SK-N-SH (cell line): ENCODE measurements at regions not wholly inside any gene's neighbourhood (a gene's known extent, or its start where the extent isn't known, plus 50 kb on each side); places are given as distances from the start of the nearest gene placed in this dataset.

ENCODE experiments used
- CTCF ChIA-PET: fragments of 300-600, 350-600 bp; formaldehyde crosslinking; extraction: SDS; loops from one replicate; lab custom pipeline; 2021; lab: Yijun Ruan, JAX
- POLR2A ChIA-PET: fragments of 350-600 bp; sonication (Branson Sonifier 250); formaldehyde crosslinking; extraction: SDS; loops from one replicate; lab custom pipeline; 2020; ENCODE audit warnings: antibody characterized with exemption, inconsistent platforms; lab: Yijun Ruan, JAX
- DNase-seq: peaks from one replicate; pipeline ENCODE4 v3.0.0; 2012
- H2AFZ ChIP-seq: fragments of 200-600 bp; sonication (generic); 2 replicates; pipeline ENCODE4 v1.8.1; 2016; ENCODE audit warnings: antibody characterized with exemption, mild to moderate bottlenecking, low read depth
- H3F3A ChIP-seq: fragments of 200-600 bp; sonication (generic); replicated peaks from 2 replicates; pipeline ENCODE3; 2016; ENCODE audit warnings: antibody characterized with exemption, mild to moderate bottlenecking; ENCODE audit not compliant: insufficient read depth
- H3K27ac ChIP-seq, 2 experiments: fragments of 200-500 bp in 1 of 2; fragments of 200-600 bp in 1 of 2; sonication (Bioruptor generic) in 1 of 2; sonication (generic), shearing (Covaris generic) in 1 of 2; 2 replicates each; pipeline versions ENCODE4 v1.5.1 to v1.6.1; 2014 to 2016; ENCODE audit warnings: low read depth in 2 of 2, inconsistent platforms in 1 of 2, low read length in 1 of 2, mild to moderate bottlenecking in 1 of 2, mixed read lengths in 1 of 2
- H3K27me3 ChIP-seq: fragments of 200-600 bp; sonication (generic), shearing (Covaris generic); 2 replicates; pipeline ENCODE4 v1.6.1; 2016; ENCODE audit warnings: mixed run types; ENCODE audit not compliant: insufficient read depth
- H3K36me3 ChIP-seq, 2 experiments: fragments of 200-500 bp in 1 of 2; fragments of 200-600 bp in 1 of 2; sonication (Bioruptor generic) in 1 of 2; sonication (generic) in 1 of 2; replicated peaks in 1 of 2; 2 replicates each; pipeline versions ENCODE3 to v1.5.1; 2014 to 2016; ENCODE audit warnings: low read length in 1 of 2, mild to moderate bottlenecking in 1 of 2; ENCODE audit not compliant: insufficient read depth in 2 of 2, control insufficient read depth in 1 of 2
- H3K4me1 ChIP-seq, 2 experiments: fragments of 200-500 bp in 1 of 2; fragments of 200-600 bp in 1 of 2; sonication (Bioruptor generic) in 1 of 2; sonication (generic), shearing (Covaris generic) in 1 of 2; 2 replicates each; pipeline versions ENCODE4 v1.5.1 to v1.6.1; 2014 to 2016; ENCODE audit warnings: low read depth in 1 of 2, low read length in 1 of 2, mixed run types in 1 of 2; ENCODE audit not compliant: insufficient read depth in 2 of 2, control insufficient read depth in 1 of 2
- H3K4me2 ChIP-seq: fragments of 200-600 bp; sonication (generic), shearing (Covaris generic); 2 replicates; pipeline ENCODE4 v1.6.1; 2017; ENCODE audit warnings: mixed run types
- H3K4me3 ChIP-seq, 2 experiments: fragments of 200-500 bp in 1 of 2; fragments of 200-600 bp in 1 of 2; sonication (Bioruptor generic) in 1 of 2; sonication (generic), shearing (Covaris generic) in 1 of 2; 2 replicates each; pipeline versions ENCODE4 v1.5.1 to v1.8.1; 2014 to 2016; ENCODE audit warnings: low read depth in 2 of 2, inconsistent platforms in 1 of 2, low read length in 1 of 2, mild to moderate bottlenecking in 1 of 2, mixed read lengths in 1 of 2, moderate library complexity in 1 of 2
- H3K79me2 ChIP-seq: fragments of 200-600 bp; sonication (generic); 2 replicates; pipeline ENCODE4 v1.8.1; 2017; ENCODE audit warnings: mild to moderate bottlenecking; ENCODE audit not compliant: insufficient read depth
- H3K9ac ChIP-seq: fragments of 200-600 bp; sonication (generic); 2 replicates; pipeline ENCODE4 v1.6.1; 2017; ENCODE audit warnings: mixed run types
- H3K9me2 ChIP-seq: fragments of 200-600 bp; sonication (generic); 2 replicates; pipeline ENCODE4 v1.6.1; 2017; ENCODE audit warnings: mixed run types
- H3K9me3 ChIP-seq: fragments of 200-600 bp; sonication (generic); 2 replicates; pipeline ENCODE4 v1.6.1; 2017; ENCODE audit warnings: mixed run types, mild to moderate bottlenecking, moderate library complexity
- H4K20me1 ChIP-seq: fragments of 200-600 bp; sonication (generic); 2 replicates; pipeline ENCODE4 v1.6.1; 2017; ENCODE audit warnings: mild to moderate bottlenecking, mixed run types; ENCODE audit not compliant: insufficient read depth
- CHD2 ChIP-seq: fragments of 150-350 bp; IDR thresholded peaks from 2 replicates; pipeline ENCODE4 v1.6.1; 2018; ENCODE audit warnings: low read length; ENCODE audit not compliant: partially characterized antibody
- CTCF ChIP-seq: fragments of 200-600 bp; sonication (generic); IDR thresholded peaks from 2 replicates; pipeline ENCODE4 v1.6.1; 2017; ENCODE audit warnings: antibody characterized with exemption, mild to moderate bottlenecking, moderate library complexity
- GATA2 ChIP-seq: sonication (generic); formaldehyde crosslinking; IDR thresholded peaks from 2 replicates; pipeline ENCODE4 v1.5.0; 2020; ENCODE audit warnings: mild to moderate bottlenecking, missing genetic modification reagents
- MXI1 ChIP-seq: IDR thresholded peaks from 2 replicates; pipeline ENCODE4 v1.6.1; 2012; ENCODE audit warnings: mild to moderate bottlenecking, low read depth, low read length, improper control_type of control experiment
- NFIC ChIP-seq: IDR thresholded peaks from 2 replicates; pipeline ENCODE4 v1.4.0; 2012; ENCODE audit warnings: borderline replicate concordance
- NRF1 ChIP-seq: IDR thresholded peaks from 2 replicates; pipeline ENCODE4 v1.6.1; 2012; ENCODE audit warnings: low read depth, mild to moderate bottlenecking, low read length
- REST ChIP-seq: IDR thresholded peaks from 2 replicates; pipeline ENCODE4 v1.6.1; 2012; ENCODE audit warnings: mild to moderate bottlenecking, low read depth, low read length, moderate library complexity
- SMC3 ChIP-seq: IDR thresholded peaks from 2 replicates; pipeline ENCODE4 v1.6.1; 2012; ENCODE audit warnings: low read depth, low read length, improper control_type of control experiment
- TAF1 ChIP-seq: IDR thresholded peaks from 2 replicates; pipeline ENCODE4 v1.6.1; 2012; ENCODE audit warnings: low read depth, mild to moderate bottlenecking, low read length, moderate library complexity, borderline replicate concordance
- TEAD4 ChIP-seq: IDR thresholded peaks from 2 replicates; pipeline ENCODE4 v1.4.0; 2012; ENCODE audit warnings: mild to moderate bottlenecking, borderline replicate concordance; ENCODE audit not compliant: insufficient read depth
- WGBS: methylation state at CpG from one replicate; pipeline ENCODE4 v1.1.6; 2017; ENCODE audit warnings: low lambda C conversion rate; 5-methylcytosine and 5-hydroxymethylcytosine counted together

- no peak for TF ChIP-seq CTCF
- TF ChIP-seq MXI1 = no peak
- TF ChIP-seq TAF1 = no peak
- no peak for TF ChIP-seq TEAD4
- TF ChIP-seq NRF1 = no peak
- TF ChIP-seq CHD2 = no peak
- TF ChIP-seq REST = no peak
- no peak for TF ChIP-seq NFIC
- TF ChIP-seq, all 33 proteins: peak for 0
These were observed 112.0 kb upstream of the PABPC4L start (continued) for GRCh38 chr4:134313591-134313990.

- no peaks in the 10 kb centered on the region for H3K27me3 ChIP-seq
- POLR2A ChIA-PET = no interaction called here
- no peak overlapping the region for H2AFZ ChIP-seq
- no peaks in the 10 kb centered on the region for H3K4me1 ChIP-seq
- CTCF ChIA-PET = no interaction called here
- whole genome bisulfite sequencing = 17% methylated on average over 2 of the region's 2 CpGs
- no peaks in the 10 kb centered on the region for H3K79me2 ChIP-seq
- no peak overlapping the region for H3K27ac ChIP-seq
- no peak overlapping the region for H3K4me3 ChIP-seq
- DNase-seq = no peak
- H3K9me2 ChIP-seq = no peaks in the 10 kb centered on the region
- TF ChIP-seq SMC3 (no peak), TEAD4 (no peak)
- H3K36me3 ChIP-seq = no peaks in the 10 kb centered on the region
- H3F3A ChIP-seq = no peaks in the 10 kb centered on the region
- no peak overlapping the region for H3K4me2 ChIP-seq
- no peaks in the 10 kb centered on the region for H3K9me3 ChIP-seq
- H4K20me1 ChIP-seq = no peaks in the 10 kb centered on the region
- no peak overlapping the region for H3K9ac ChIP-seq
These were observed 108.1 kb upstream of the PABPC4L start for GRCh38 chr4:134309715-134310114.

- Histone ChIP-seq H3K79me2 (no peaks in the 10 kb centered on the region), H2AFZ (no peak overlapping the region), H3K9ac (no peak overlapping the region), H3K36me3 (no peaks in the 10 kb centered on the region), H3K27me3 (no peaks in the 10 kb centered on the region), H3K4me3 (no peak overlapping the region), H3K4me2 (no peak overlapping the region), H3K4me1 (no peaks in the 10 kb centered on the region), H3K9me2 (no peaks in the 10 kb centered on the region), H3K9me3 (no peaks in the 10 kb centered on the region), H3K27ac (no peak overlapping the region), H3F3A (no peaks in the 10 kb centered on the region), H4K20me1 (no peaks in the 10 kb centered on the region)
- CTCF ChIA-PET = no interaction called here
- POLR2A ChIA-PET = no interaction called here
- DNase-seq = no peak
- TF ChIP-seq GATA2 = no peak
These were observed 107.3 kb upstream of the PABPC4L start for GRCh38 chr4:134308910-134309309.
